Uterus (tissue), 2 donors: ENCODE measurements at regions not wholly inside any gene's neighbourhood (a gene's known extent, or its start where the extent isn't known, plus 50 kb on each side); places are given as distances from the start of the nearest gene placed in this dataset.

Experiments
- POLR2A ChIP-seq, 2 donors: fragments of 450-650 bp; IDR thresholded peaks; one replicate each; pipeline ENCODE4 v1.6.1; 2016; ENCODE audit warnings: antibody characterized with exemption in 2 of 2, mild to moderate bottlenecking in 1 of 2, moderate library complexity in 1 of 2
- TF ChIP-seq, protein P1 (sequence below), 4 experiments: fragments of 200-600 bp in 2 of 4; fragments of 450-650 bp in 2 of 4; sonication (generic) in 2 of 4; IDR thresholded peaks; one replicate each; pipeline ENCODE4 v1.5.1; 2016 to 2019; ENCODE audit warnings: antibody characterized with exemption in 4 of 4, mild to moderate bottlenecking in 2 of 4, moderate library complexity in 1 of 4

DNA sequence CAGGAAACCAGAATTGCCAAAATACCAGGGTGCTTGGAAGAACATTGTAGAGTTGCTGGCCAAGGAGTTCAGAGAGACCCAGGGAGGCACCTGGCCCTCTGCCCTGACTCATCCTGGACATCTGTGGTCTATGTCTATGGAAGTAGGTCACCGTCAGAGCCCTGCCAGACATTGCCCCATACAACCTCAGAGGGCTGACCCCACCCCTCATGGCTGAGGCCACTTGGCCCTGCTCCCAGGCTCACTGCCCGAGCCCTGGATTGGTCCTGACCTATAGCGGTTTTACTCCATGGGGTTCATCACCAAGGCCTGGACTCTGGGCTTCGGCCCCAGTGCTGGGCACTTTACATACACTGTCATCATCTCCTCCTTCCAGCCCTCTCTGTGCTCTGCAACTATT lies 233.1 kb downstream of the PTPRU start:
- TF ChIP-seq, protein P1, sequence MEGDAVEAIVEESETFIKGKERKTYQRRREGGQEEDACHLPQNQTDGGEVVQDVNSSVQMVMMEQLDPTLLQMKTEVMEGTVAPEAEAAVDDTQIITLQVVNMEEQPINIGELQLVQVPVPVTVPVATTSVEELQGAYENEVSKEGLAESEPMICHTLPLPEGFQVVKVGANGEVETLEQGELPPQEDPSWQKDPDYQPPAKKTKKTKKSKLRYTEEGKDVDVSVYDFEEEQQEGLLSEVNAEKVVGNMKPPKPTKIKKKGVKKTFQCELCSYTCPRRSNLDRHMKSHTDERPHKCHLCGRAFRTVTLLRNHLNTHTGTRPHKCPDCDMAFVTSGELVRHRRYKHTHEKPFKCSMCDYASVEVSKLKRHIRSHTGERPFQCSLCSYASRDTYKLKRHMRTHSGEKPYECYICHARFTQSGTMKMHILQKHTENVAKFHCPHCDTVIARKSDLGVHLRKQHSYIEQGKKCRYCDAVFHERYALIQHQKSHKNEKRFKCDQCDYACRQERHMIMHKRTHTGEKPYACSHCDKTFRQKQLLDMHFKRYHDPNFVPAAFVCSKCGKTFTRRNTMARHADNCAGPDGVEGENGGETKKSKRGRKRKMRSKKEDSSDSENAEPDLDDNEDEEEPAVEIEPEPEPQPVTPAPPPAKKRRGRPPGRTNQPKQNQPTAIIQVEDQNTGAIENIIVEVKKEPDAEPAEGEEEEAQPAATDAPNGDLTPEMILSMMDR (IDR thresholded peaks at IDR 0.05), result no peak
- no peak for TF ChIP-seq POLR2A (IDR thresholded peaks at IDR 0.05)
